Endodermal cell (in vitro differentiated cells): ENCODE measurements at regions not wholly inside any gene's neighbourhood (a gene's known extent, or its start where the extent isn't known, plus 50 kb on each side); places are given as distances from the start of the nearest gene placed in this dataset.

Experiments used
- DNase-seq: peaks from one replicate; pipeline ENCODE4 v3.0.0-alpha.2; 2017
- H3K27ac ChIP-seq: 2 replicates; pipeline ENCODE4 v1.5.1; 2013; ENCODE audit warnings: mild to moderate bottlenecking, low read depth, low read length, moderate library complexity
- H3K27me3 ChIP-seq: 2 replicates; pipeline ENCODE4 v1.6.1; 2013; ENCODE audit warnings: mild to moderate bottlenecking, low read length, moderate library complexity; ENCODE audit not compliant: insufficient read depth, control insufficient read depth, poor library complexity, severe bottlenecking
- H3K36me3 ChIP-seq: 2 replicates; pipeline ENCODE4 v1.7.0; 2013; ENCODE audit warnings: mild to moderate bottlenecking, low read length, moderate library complexity; ENCODE audit not compliant: control insufficient read depth, insufficient read depth
- H3K4me1 ChIP-seq: one replicate; pipeline ENCODE4 v1.7.0; 2013; ENCODE audit warnings: low read length; ENCODE audit not compliant: control insufficient read depth, insufficient read depth
- H3K4me3 ChIP-seq: 2 replicates; pipeline ENCODE4 v1.5.1; 2013; ENCODE audit warnings: mild to moderate bottlenecking, low read length, moderate library complexity
- H3K9ac ChIP-seq: 2 replicates; pipeline ENCODE4 v1.6.1; 2013; ENCODE audit warnings: mild to moderate bottlenecking, low read length, moderate library complexity; ENCODE audit not compliant: poor library complexity, severe bottlenecking; ENCODE audit errors: extremely low read depth
- H3K9me3 ChIP-seq: 2 replicates; pipeline ENCODE4 v1.6.1; 2013; ENCODE audit warnings: mild to moderate bottlenecking, low read length, moderate library complexity; ENCODE audit not compliant: control insufficient read depth
- H3K27ac Mint-ChIP-seq: 2 replicates; pipeline ENCODE4 v1.8.0; 2020; ENCODE audit warnings: mixed read lengths
- H3K27me3 Mint-ChIP-seq: 2 replicates; pipeline ENCODE4 v1.8.0; 2021; ENCODE audit warnings: mild to moderate bottlenecking, mixed read lengths; ENCODE audit not compliant: insufficient read depth
- H3K36me3 Mint-ChIP-seq: 2 replicates; pipeline ENCODE4 v1.8.0; 2020; ENCODE audit warnings: low read depth, mixed read lengths
- H3K4me1 Mint-ChIP-seq: 2 replicates; pipeline ENCODE4 v1.8.0; 2020; ENCODE audit warnings: mixed read lengths
- H3K4me3 Mint-ChIP-seq: 2 replicates; pipeline ENCODE4 v1.8.0; 2020; ENCODE audit warnings: mild to moderate bottlenecking, moderate library complexity, mixed read lengths
- H3K9me3 Mint-ChIP-seq: 2 replicates; pipeline ENCODE4 v1.8.0; 2020; ENCODE audit warnings: mild to moderate bottlenecking, mixed read lengths
- CTCF ChIP-seq: fragments of 200-600 bp; sonication (generic); conservative IDR thresholded peaks from 2 replicates; pipeline ENCODE4 v1.5.0; 2021; ENCODE audit warnings: antibody characterized with exemption, mild to moderate bottlenecking
- WGBS, 2 experiments: methylation state at CpG; one replicate each; pipeline versions ENCODE4 v1.1.5 to v1.1.7; 2013; ENCODE audit warnings: missing lambda C conversion rate in 2 of 2, mixed read lengths in 1 of 2; ENCODE audit not compliant: insufficient coverage in 1 of 2, insufficient read length in 1 of 2; 5-methylcytosine and 5-hydroxymethylcytosine counted together

GRCh38 chr18:49667462-49667861 is 105.6 kb downstream of the LIPG start:
- no peaks in the 10 kb centered on the region for H3K27me3 Mint-ChIP-seq
- H3K27ac Mint-ChIP-seq = no peak overlapping the region
- Histone ChIP-seq H3K27me3 (no peaks in the 10 kb centered on the region), H3K9me3 (peaks cover 7% of the 10 kb centered on the region), H3K27ac (no peak overlapping the region), H3K36me3 (no peaks in the 10 kb centered on the region), H3K9ac (no peak overlapping the region), H3K4me1 (peaks cover 18% of the 10 kb centered on the region), H3K4me3 (no peak overlapping the region)
- TF ChIP-seq CTCF = no peak
- DNase-seq = no peak
- no peaks in the 10 kb centered on the region for H3K36me3 Mint-ChIP-seq
- H3K9me3 Mint-ChIP-seq = no peaks in the 10 kb centered on the region
- WGBS, 2 experiments = 76 to 93% methylated on average over 3 to 6 of the region's 6 CpGs
- peaks cover 43% of the 10 kb centered on the region for H3K4me1 Mint-ChIP-seq
- no peak overlapping the region for H3K4me3 Mint-ChIP-seq

GRCh38 chr18:49666045-49666775 is 104.4 kb downstream of the LIPG start:
- no peaks in the 10 kb centered on the region for H3K36me3 ChIP-seq
- Mint-ChIP-seq H3K4me3 (no peak overlapping the region), H3K36me3 (no peaks in the 10 kb centered on the region), H3K27me3 (no peaks in the 10 kb centered on the region), H3K27ac (no peak overlapping the region), H3K9me3 (no peaks in the 10 kb centered on the region), H3K4me1 (peaks cover 56% of the 10 kb centered on the region)
- TF ChIP-seq CTCF = no peak
- H3K9ac ChIP-seq = no peak overlapping the region
- H3K9me3 ChIP-seq = peaks cover 5% of the 10 kb centered on the region
- no peak overlapping the region for H3K27ac ChIP-seq
- H3K27me3 ChIP-seq = no peaks in the 10 kb centered on the region
- 68 to 94% methylated on average over 2 to 4 of the region's 4 CpGs for WGBS, 2 experiments
- DNase-seq = no peak
- no peak overlapping the region for H3K4me3 ChIP-seq
- peaks cover 27% of the 10 kb centered on the region for H3K4me1 ChIP-seq

- Histone ChIP-seq H3K4me1 (peaks cover 40% of the 10 kb centered on the region), H3K36me3 (no peaks in the 10 kb centered on the region), H3K27ac (no peak overlapping the region), H3K9me3 (no peaks in the 10 kb centered on the region), H3K4me3 (no peak overlapping the region), H3K9ac (no peak overlapping the region), H3K27me3 (no peaks in the 10 kb centered on the region)
- TF ChIP-seq CTCF = no peak
- Mint-ChIP-seq H3K9me3 (no peaks in the 10 kb centered on the region), H3K27ac (peak overlapping the region; percentile 12), H3K36me3 (no peaks in the 10 kb centered on the region), H3K27me3 (no peaks in the 10 kb centered on the region), H3K4me1 (peaks cover 65% of the 10 kb centered on the region), H3K4me3 (no peak overlapping the region)
- peak; percentile 76 for DNase-seq
- WGBS, 2 experiments = 84 to 87% methylated on average over 9 to 14 of the region's 16 CpGs
These were observed 102.3 kb downstream of the LIPG start for GRCh38 chr18:49663899-49664890.
